ENCODE measurements at regions not wholly inside any gene's neighbourhood (a gene's known extent, or its start where the extent isn't known, plus 50 kb on each side); places are given as distances from the start of the nearest gene placed in this dataset.

- no peak for DNase-seq (ENCODE audit: low spot score)
Measured at GRCh38 chr17:33514369-33514768, 221.3 kb upstream of the ASIC2 start.

GRCh38 chr17:33515974-33516373 lies 222.9 kb upstream of the ASIC2 start:
- no peak for DNase-seq (ENCODE audit: low spot score)

- no peak for DNase-seq (ENCODE audit: low spot score)
Measured at GRCh38 chr17:33516645-33517044, 223.6 kb upstream of the ASIC2 start.

DNA sequence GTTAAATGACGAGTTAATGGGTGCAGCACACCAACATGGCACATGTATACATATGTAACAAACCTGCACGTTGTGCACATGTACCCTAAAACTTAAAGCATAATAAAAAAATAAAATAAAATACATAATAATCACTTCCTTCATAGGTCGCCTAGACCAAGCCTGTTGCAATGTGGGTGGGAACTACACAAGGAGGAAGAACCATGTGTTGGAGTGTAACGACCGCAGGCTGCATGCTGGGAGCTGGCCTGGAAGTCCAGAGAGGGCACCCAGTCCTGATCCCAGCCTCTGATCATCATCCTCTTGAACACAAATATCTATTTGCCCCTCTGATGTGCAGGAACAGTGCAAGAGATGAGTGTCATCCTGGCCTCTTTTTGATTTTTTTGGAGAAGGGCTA lies 224.7 kb upstream of the ASIC2 start:
- DNase-seq (ENCODE audit: low spot score) = no peak

DNA sequence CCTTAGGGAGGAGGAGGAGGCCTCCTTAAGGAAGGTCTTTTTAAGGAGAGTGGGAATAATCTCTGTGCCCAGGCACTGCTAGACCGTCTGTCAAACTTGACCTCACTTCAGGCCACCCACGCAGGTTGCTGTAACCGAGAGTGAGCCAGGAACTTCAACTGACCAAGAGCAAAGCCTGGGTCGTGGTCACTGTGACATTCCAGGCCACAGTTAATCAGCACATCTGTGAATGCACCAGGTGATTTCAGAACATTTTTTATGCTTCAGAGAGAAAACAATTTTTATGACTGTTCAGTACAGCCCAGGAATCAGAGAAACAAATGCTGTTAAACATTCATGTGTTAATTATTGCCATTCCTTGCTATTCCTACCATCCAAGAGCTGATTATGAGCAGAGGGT lies 226.6 kb upstream of the ASIC2 start:
- no peak for DNase-seq (ENCODE audit: low spot score)

- peak; percentile 12 for DNase-seq (ENCODE audit: low spot score)
Measured at GRCh38 chr17:33520426-33521330, 227.6 kb upstream of the ASIC2 start.

DNA sequence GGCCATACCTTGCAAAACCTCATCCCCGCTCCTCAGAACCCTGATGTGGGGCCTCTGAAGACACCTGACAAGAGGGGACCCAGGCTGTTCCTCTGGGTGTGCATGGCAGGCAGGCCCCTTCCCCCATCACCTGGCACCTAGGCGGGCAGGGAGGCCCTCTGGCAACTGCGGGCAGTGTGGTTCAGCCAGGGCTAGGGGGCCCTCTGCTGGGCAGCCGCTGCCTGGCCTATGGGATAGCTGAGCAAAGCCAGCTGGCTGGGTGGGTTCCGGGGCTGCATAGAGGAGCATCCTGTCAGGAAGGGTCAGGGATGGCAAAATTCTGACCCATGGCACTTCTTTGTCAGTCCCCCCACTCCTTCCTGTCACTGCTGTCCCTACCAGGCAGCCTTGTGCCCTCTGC lies 228.7 kb upstream of the ASIC2 start:
- DNase-seq (ENCODE audit: low spot score) = no peak

GRCh38 chr17:33522623-33523022 lies 229.5 kb upstream of the ASIC2 start:
- DNase-seq (ENCODE audit: low spot score) = no peak

GRCh38 chr17:33523577-33523981 lies 230.5 kb upstream of the ASIC2 start:
- no peak for DNase-seq (ENCODE audit: low spot score)

GRCh38 chr17:33525186-33525585 lies 232.1 kb upstream of the ASIC2 start:
- DNase-seq (ENCODE audit: low spot score) = no peak

- DNase-seq (ENCODE audit: low spot score) = no peak
Measured at GRCh38 chr17:33526717-33527116, 233.6 kb upstream of the ASIC2 start.

DNA sequence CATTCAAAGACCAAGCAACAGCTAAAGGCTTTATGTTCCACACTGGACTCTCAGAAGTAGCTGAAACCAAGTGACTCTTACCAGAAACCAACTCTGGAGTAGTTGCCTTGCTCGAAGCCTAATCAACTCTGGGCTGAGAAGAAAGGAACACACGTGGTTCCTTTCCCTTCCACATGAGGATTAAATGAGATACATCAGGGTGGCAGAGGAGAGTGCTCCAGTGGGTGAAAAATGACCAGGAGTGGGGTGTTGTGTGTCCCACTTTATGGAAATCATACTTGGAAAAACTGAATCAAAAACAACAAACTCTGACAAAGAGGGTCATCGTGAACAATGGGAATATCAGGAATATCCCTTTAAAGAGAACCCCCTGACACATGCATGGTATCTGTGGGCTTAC lies 234.2 kb upstream of the ASIC2 start:
- DNase-seq (ENCODE audit: low spot score) = no peak

DNA sequence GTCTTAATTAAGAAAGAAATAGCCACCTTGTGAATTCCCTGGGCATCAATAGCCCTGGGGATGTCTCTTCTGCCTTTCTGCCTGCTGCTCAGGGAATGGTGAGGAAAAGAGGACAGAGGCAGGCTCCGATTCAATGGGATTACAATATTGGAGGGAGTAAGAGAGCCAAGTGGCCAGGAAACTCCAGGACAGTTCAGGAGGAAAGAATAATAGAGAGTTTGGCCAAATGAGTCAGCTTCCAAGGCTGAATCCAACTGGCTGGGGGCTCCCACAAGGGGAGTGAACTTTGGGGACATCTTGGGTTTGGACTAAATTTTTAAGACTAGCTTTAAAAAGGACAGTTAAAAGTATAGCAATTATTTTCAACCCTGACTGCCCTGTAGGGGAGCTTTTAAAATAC lies 235.8 kb upstream of the ASIC2 start:
- DNase-seq (ENCODE audit: low spot score) = no peak

- no peak for DNase-seq (ENCODE audit: low spot score)
Measured at GRCh38 chr17:33529816-33530215, 236.7 kb upstream of the ASIC2 start.

GRCh38 chr17:33531311-33531710 lies 238.2 kb upstream of the ASIC2 start:
- DNase-seq (ENCODE audit: low spot score) = no peak

- DNase-seq (ENCODE audit: low spot score) = no peak
Measured at GRCh38 chr17:33534087-33534486, 241.0 kb upstream of the ASIC2 start.

DNA sequence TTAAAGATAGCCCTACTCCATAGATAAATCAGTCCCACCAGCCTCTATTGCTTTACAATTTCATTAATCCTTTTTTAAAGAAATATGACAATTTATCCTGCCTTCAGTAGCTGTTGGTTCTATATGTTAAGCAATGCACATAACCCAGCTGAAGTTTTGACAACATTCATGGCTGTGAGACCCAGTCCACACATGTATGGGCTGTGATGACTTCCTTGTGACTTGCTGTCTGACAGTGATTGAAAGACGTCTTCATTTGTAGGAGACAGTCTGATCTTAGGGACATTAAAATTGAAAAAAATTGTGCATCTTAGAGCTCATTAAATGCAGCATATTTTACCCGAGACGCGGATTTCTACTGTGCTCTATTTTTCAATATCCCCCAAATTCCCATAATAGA lies 252.0 kb upstream of the ASIC2 start:
- no peak for DNase-seq (ENCODE audit: low spot score)

DNA sequence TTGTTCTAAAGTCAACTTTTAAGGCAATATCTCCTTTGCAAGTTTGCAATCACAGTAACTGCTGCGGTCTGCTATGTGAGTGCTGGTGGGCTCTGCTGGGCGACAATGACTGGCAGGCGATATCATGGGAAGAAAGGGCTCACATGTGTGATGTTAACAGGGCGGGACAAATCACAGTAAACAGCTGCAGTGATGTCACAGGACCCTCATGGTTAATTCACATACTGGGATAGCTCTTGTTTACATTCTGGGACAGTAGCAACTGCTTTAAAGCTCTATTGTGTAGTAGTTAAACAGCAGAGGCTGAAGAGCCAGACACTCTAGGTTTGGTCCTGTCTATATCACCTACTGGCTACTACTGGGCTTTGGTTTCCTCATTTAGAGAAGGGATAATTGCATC lies 257.2 kb upstream of the ASIC2 start:
- DNase-seq (ENCODE audit: low spot score) = no peak

- DNase-seq (ENCODE audit: low spot score) = no peak
Measured at GRCh38 chr17:33551075-33551474, 258.0 kb upstream of the ASIC2 start.

DNA sequence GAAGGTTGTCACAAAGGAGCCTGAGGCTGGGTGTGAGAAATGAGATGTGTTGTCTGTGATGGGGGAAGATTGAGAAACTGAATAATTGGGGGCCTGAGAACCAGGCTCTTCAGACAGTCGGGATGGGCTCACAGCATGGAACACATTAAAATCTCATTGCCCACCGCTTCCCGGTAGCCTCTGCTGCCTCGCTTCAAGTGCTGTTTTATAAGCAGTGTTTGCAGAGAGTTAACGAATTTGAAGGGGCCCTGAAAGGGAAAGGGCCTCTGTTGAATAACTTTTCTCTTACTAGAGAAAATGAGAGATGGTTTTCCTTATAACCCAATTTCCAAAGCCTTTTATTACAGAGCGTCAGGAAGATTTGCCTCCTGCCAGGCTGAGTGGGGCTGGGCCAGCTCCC lies 258.8 kb upstream of the ASIC2 start:
- no peak for DNase-seq (ENCODE audit: low spot score)

GRCh38 chr17:33560165-33560564 lies 267.1 kb upstream of the ASIC2 start:
- DNase-seq (ENCODE audit: low spot score) = no peak

DNA sequence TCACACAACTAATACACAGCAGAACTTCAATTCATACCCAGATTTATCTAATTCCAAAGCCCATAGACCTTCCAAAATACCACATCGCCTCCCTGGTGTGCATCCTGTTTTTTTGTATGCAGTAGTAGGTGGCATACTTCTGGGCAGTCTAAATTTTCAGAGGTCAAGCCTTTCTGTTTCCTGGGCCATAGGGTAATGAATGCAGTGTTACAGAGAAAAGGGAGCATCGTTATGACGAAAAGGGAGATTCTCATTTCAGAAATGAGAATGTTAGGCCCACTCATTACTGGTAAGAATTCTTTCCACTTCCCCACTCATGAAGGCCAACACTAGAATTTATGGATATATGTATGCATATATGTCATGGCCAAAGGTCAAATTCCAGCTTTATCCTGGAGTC lies 267.8 kb upstream of the ASIC2 start:
- no peak for DNase-seq (ENCODE audit: low spot score)

- no peak for DNase-seq (ENCODE audit: low spot score)
Measured at GRCh38 chr17:33561569-33562334, 268.7 kb upstream of the ASIC2 start.

All from hematopoietic multipotent progenitor cell treated with erythropoietin and hydrocortisone succinate and interleukin-3 and kit ligand, for 17 days (in vitro differentiated cells).